Right hindlimb (tissue), 1 donor: ENCODE measurements at regions not wholly inside any gene's neighbourhood (a gene's known extent, or its start where the extent isn't known, plus 50 kb on each side); places are given as distances from the start of the nearest gene placed in this dataset.

Experiments
- DNase-seq: peaks from one replicate; pipeline ENCODE4 v3.0.0-alpha.2; 2018

DNA sequence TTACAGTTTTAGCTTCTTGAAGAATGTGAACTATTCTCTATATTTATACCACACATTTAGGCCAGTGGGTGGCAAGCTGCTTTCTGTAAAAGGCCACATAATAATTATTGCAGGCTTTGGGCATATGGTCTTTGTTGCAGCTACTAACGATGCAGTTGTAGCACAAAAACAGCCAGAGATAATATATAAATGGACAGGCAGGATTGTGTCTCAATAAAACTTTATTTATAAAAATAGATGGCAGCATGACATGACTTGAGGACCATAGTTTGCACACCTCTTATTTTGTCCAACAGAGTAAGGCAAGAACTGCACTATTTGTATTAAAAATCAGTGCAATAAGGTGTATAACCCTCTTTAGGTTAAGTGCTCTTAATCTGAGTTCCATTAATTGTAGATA is 415.0 kb downstream of the ANXA1 start:
- DNase-seq, result no peak

DNA sequence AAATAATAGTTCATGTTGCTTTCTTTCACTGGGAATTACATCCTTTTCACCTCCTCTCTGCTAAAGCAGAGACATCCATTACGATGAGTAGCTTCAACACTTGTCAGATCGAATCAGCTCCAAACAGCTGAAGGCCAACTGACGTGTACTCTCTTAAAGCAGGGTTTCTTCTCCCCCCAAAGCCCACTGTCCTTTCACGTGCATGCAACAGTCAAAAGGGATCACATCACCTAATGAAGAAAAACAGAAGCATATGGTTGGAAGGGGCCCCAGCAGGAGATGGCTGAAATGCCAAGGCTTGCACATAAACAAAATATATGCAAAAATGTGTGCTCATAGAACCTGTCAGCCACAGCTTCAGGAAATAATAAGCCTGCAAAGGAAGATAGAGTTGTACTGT is 421.6 kb downstream of the ANXA1 start:
- DNase-seq, result no peak

DNA sequence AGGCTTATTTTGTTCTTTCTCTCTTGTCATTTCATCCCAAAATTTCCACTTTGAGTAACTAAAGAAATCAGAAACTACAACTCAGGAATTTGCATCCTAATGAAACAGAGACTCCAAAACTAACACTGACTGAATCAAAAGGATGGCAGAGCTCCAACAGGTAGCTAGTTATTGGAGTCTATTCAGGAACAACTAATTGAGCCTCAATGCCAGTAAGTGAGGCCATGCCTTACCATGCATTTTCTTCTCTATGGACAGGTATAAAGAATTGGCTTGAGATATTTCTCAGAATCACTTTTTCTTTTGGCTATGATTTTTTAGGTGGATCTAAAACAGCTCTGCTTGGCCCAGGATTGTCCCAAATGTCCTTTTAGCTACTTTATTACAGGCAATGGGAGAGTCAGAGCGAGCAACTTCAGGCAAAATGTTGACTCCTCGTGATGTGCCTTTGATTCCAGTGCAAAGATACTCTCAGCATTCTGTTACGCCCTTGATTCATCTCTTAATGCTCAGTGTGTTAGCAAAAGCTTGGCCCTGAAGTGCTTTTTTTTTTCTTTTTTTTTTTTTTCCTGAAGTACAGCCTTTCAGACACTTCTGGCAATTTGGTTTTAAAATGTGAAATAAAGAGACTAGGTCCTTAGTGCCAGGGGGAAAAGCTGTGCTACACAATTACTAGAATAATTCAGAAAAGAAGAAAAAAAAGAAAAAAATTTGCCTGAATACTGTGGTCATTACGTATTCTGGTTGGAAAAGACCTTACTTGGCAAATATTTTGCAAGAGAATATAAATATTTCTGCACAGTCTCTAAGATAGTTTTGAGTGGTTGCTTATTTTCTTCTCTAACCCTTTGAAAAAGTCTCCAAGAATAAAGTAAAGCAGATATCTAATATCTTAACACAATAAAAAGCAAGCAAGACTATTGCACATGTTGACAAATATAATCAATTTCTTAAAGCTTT is 423.7 kb downstream of the ANXA1 start:
- no peak for DNase-seq

DNA sequence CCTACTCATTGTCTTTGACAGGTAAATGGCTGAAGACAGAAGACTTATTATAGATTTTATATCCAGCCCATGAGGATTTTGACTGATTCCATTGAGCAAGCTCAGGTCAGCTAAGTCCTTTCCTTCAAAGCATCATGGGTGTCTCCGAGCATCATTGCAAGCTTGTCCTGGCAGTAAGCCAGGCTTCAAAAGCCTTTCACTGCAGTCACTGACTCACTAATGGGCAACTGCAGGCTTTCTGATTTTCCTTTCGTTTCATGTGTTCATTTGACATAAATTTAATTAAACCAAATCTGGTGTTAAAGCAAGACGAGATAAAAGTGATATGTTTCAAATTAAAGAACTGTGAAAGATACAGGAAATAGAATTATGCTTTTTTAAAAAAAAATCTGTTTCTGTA is 426.2 kb downstream of the ANXA1 start:
- DNase-seq, result no peak

DNA sequence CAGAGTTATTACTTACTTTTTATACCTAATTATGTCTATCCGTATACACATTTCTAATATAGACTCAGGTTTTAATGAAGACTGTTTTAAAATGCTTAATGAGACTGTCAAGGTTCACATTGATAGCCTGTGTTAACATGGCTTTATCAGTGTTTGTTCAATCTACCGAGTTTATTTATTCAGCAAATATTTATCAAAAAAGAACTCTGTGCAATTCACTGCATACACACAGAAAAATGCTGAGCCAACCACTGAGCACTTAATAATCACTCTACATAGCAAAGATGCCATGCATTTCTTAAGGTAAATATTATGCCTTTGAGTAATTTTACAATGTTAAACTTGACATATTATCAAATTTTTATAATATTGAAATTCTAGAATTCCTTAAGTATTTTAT is 428.2 kb downstream of the ANXA1 start:
- no peak for DNase-seq

DNA sequence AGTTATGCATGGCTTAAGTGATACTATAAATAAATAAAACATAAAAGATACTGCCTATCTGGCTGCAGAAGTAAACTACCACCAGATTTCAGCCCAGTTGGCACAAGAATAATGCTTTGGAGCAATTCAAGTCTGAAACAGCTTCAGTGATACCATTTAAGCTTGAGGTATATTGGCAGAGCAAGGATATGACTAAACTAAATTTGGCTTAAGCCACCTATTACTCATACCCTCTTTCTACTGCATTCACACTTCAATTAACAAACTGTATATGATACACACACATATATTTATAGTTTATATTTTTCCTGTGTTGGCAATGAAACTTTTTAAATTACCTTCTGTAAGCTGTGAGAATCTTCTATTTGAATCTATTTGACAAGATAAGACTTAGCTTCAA is 431.9 kb downstream of the ANXA1 start:
- no peak for DNase-seq

DNA sequence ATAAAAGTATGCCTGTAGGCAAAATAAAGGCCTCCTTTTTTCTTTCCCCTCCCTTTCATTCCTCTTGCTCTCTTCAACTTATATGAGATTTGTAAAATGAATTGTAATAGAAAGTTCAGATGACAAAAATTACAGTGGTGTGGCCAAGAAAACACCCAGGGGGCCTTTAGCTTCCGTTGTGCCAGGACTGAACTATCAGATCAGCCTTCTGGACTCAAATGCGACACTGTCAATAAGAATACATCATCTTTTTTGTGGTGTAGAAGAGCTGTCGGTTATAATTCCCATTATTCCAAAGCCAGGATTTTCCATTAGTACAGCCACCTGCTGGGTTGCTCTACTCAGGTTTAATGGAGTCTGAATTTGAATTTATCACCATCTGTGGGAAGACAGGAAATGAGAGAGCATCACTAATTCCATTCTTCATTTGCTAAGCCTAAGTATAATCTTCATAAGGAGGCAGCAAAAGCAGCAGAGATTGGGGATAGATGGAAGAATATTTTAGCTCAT is 443.4 kb downstream of the ANXA1 start:
- no peak for DNase-seq

DNA sequence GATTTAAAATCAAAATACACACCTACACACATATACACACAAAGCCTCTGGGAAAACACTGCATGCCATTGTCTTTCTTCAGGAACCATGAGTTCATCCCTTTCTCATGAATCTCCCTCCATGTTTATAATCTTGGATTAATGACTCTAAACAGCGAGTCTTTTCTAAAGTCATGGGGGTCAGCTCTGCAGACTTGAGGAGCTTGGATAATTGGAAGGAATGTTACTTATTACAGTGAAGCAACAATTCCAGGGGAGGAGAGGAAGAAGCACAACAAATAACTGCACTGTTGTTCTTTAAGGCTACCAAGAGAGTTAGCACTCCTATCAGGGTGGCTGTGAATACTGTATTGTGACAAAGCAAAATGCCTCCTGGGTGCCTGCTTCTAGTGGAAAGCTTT is 444.7 kb downstream of the ANXA1 start:
- no peak for DNase-seq

DNA sequence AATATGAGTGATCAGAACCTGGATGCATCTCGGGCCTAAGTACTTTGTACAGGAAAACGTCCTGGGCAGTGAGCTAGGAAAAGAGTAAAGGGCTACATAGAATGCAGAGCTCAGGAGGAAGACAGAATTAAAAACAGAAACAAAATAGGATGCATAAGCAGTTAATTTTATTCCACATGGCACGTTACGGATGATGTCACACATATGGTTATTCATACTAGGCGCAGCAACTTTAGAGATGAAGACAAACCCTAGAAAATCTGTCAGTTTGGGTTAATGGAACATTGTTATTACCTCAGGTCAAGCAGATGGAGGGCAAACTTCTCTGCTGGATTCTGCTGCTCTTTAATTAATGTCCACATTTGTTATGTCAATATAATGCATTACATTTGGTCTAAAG is 445.4 kb downstream of the ANXA1 start:
- DNase-seq, result no peak

DNA sequence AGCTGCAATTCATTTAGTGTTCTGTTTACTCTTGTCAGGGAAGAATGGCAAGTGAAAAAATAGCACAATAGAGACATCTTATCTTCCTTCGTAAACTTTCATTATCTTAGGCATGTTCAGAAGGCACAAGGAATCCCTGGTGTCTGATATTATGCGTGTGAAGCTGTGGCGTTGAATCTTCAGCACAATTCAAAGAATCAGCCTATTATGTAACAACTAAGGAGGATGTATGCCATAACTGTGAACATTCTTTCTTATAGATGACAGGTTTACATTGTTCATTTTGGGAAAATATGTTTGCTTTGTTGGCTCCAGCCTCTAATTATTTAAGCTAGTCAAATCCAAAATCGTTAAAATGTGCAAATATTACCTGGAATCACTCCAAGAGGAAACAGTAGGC is 446.1 kb downstream of the ANXA1 start:
- DNase-seq, result no peak

DNA sequence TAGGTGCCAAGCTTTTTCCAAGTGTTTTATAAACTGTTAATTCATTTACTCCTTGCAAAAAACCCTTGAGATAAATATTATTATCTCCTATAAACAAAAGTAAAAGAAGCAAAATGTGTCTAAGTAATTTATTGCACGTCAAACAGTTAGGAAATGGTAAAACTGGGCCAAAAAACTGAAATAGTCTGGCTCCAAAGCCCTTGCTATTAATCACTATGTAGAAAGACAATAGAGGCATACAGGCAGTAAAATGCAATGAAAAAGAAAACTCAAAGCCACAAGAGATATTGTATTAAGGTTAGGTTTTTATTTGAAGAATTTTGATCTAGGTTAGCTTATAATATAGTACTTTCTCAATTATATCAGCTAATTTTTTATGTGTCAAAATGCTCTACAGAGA is 457.7 kb downstream of the ANXA1 start:
- DNase-seq, result no peak

DNA sequence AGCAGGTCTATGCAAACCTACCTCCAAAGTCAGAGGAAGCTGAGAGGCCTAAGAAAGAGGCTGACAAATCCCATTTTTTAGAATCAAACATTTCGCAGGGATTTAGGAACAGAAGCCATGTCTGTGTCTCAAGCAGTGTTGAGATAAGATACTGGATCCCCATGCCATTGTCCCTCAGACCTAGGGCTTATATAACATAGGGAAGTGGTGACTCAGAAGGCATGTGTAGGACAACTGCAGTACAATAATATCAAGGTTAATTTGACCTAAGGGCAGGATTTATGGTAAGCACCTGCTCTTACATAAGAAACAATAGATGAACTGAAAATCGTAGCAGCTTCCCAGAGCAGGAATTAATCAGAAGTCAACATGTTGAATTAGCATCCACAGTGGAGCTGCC is 459.4 kb downstream of the ANXA1 start:
- DNase-seq, result no peak

DNA sequence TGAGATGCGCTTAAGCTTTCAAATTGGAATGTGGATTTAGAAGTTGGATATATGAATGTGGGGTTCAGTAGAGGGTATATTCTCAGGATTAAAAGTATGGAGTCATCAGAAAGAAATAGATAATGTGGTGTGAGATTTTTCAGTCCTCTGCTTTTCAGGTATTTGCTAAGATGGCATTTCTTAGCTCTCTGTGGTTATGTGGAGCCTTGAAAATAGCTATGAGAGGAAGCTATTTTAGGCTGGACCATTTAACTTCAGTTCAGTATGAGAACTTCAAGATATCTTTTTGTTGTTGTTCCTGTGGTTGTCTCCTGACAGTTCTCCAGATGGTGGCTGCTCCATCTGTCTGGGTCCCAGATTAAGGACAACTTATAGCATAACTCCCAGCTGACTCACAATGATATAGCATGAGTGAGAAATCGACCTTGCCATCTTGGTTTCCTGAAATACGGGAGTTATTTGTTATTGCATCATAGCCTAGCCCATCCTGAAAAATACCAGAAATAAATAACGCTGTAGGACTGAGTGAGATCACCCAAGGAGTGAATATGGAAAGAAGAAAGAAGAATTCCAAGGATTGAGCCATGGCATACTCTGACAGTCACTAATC is 461.5 kb downstream of the ANXA1 start:
- DNase-seq, result no peak

DNA sequence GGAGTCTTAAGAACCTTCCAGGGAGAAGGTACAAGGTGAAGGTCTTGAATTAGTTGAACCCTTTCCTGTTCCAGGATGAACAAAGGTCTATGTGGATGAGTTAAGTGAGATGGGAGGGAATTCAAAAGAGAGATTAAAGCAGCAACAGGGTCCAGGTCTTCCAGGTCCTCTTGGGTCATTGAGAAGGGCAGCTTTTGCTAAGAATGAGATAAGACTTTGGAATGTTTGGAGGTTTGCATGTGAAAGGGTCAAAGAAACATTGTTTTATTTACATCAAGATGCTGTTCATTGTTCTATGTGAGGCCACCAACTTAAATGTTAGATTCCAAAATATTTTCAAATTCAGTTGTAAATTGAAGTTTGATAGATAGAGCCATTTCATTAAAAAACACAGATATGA is 463.9 kb downstream of the ANXA1 start:
- no peak for DNase-seq

DNA sequence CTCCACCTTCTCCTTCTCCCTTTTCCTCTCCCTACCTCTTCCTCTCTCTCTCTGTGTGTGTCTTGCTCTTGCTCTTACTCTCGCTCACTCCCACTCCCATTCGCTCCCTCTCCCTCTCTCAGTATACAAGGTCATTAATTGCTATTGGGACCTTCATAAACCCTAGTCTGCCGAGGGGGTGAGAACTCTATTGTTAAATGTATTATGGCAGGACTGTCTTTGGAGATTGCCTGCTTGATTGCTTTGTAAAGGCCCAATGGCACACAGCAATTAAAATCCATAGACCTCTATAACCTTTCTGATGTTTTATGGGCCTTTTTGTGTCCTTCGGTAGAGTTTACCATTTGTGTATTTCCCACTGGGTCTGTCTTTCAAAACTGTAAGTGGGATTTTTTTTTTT is 465.9 kb downstream of the ANXA1 start:
- no peak for DNase-seq

DNA sequence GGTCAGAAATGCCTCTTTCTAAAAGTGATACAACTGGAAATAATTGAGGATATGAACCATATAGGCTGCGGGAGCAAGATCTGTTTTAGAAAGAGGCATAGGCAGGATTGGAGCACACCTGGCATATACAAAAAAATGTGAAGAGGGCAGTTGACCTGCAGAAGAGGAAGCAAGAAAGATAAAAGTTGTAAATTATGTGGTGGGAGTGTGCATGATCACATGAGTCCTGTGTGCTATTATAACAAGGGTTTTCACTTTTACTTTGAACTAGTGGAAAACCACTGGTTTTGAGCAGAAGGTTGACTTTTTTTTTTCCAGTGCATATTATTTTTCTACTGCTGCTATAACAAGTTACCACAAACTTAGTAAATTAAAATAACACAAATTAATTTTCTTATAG is 489.3 kb downstream of the ANXA1 start:
- DNase-seq, result no peak

DNA sequence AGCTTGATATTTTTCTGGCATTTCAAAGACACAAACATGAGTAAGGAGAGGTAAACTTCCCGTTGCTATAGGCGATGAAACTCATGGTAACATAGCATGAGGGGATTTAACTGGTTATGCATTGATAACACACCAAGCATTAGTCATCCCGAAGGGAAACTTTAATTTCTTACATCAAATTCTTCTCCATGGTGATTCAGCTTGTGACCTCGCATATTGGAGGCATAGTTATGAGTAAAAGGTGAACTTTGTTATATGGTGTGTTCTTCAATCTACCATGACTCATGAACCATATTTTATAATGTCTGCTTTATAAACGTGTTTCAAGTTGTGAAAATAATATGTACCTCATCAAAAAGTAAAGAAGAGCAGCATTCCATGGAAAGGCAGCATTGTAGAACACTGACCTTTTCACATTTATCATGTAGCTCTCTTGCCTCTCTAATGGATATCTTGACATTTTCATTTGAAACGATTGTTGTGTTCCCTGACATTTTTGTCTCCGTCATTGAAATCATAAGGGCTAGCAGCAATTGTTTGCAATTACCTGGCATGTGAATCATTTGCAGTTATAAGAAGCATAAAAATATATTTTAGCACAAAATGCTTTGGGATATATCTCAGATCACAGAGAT is 491.8 kb downstream of the ANXA1 start:
- DNase-seq, result no peak

DNA sequence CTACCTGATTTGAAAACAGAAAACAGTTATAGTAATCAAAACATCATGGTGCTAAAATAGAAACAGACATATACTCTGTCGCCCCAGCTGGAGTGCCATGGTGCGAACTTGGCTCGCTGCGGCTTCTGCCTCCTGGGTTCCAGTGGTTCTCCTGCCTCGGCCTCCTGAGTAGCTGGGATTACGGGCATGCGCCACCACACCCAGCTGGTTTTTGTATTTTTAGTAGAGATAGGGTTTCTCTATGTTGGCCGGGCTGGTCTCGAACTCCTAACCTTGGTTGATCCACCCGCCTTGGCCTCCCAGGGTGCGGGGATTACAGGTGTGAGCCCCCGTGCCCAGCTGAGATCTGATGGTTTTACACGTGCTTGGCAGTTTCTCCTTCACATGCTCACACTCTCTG is 495.9 kb downstream of the ANXA1 start:
- no peak for DNase-seq

DNA sequence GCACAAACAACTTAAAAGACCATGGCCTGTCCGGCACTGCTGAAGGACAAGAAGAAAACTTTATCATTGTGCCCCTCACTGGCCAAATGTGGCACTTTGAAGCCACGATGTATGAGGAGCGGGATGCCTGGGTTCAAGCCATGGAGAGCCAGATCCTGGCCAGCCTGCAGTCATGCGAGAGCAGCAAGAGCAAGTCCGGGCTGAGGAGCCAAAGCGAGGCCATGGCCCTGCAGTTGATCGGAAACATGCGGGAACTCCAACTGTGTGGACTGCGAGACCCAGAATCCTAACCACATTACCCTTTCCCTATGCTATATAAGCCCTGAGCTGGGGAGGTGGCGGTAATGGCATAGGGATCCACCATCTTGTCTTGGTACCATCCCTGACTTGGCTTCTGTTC is 497.9 kb downstream of the ANXA1 start:
- DNase-seq, result no peak

DNA sequence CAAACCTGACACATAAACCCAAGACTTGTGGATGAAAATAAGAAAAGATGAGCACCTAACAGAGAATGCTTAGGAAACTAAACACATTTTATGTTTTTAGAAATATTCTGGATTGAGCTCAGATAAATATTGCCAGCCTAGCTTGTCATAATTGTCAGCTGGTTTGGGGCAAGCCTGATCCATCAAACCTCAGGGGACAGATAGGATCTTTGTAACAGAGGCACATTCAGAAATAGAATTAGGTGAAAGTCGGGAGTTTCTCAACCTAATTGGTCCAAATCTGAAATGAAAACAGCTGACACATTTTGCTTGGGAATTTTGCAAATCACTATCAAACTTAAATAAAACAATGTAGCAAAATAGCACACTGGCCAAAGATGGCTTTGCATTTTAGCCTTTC is 503.7 kb downstream of the ANXA1 start:
- no peak for DNase-seq

DNA sequence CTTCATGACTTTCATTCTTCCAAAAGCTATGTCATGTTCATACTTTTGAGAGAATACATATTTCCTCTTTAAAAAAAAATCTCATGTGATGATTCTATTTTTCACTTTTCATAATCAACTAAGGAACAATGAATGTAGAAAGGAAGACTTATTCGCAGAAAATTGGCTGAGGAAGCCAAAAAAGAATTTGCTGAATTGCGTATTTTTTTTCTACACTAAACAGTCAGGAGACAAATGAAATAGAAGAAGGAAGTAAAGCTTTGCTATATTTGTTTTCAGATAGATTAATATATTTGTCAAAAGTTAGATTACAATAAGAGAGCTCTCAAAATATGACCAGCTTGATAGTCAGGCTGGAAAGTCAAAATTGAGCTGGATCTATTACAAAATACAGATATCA is 504.2 kb downstream of the ANXA1 start:
- DNase-seq, result no peak

DNA sequence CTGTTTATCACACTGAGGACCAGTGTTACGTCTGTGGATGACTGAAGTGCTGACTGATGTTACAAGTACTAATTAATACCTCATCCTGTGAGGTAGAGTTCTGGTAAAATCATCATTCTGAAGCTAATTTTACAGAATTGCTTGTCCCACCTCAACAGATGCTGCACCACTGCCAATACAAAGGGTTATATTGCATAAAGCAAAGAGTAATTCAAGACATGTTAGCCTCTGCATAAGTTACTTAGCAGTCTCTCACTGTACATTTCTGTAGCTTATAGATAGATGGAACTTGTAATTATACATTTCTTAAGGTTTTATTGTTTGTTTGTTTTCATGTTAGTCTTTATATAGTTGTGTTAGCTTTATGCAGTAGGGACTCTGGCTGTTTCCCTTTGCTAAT is 513.6 kb downstream of the ANXA1 start:
- no peak for DNase-seq

DNA sequence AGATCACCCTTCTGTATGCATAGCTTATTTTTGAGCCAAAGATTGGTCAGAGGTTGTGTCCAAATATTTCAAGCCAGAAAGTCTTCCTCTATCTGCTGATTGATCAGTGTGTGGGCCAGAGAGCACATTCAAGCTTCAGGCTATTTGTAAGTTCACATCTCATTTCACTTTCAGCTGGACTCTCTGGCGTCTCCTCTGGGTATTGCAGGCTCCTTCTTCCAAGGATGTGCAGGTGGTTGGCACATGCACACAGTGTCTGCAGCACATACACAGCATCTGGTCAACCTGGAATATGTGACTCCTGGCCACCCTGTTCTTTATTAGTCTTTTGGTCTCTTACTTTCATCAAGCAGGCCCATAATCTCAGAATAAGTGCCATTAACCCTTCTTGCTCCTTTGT is 516.1 kb downstream of the ANXA1 start:
- DNase-seq, result no peak

DNA sequence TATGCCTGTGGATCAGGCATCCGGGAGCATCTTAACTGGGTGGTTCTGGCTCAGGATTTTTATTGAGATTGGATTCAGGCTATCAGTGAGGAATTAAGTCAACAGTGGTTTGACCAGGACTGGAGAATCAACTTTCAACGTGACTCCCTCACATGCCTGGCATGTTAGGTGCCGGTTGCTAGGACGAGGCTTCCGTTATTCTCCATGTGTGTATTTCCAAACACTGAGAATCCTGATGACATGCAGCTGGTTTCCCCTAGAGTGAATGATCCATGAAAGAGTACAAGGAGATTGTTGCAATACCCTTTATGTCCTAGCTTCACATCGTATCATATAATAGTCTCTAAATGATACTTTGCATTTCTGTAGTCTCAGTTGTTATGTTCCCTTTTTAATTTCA is 529.2 kb downstream of the ANXA1 start:
- DNase-seq, result no peak
